Neural progenitor cell (in vitro differentiated cells): ENCODE measurements at regions not wholly inside any gene's neighbourhood (a gene's known extent, or its start where the extent isn't known, plus 50 kb on each side); places are given as distances from the start of the nearest gene placed in this dataset.

Experiments used
- DNase-seq: peaks from one replicate; pipeline ENCODE4 v3.0.0-alpha.2; 2016; ENCODE audit warnings: low spot score
- H2AFZ ChIP-seq: fragments of 200-600 bp; sonication (generic); replicated peaks from 2 replicates; pipeline ENCODE4 v1.6.1; 2016; ENCODE audit warnings: antibody characterized with exemption
- H3F3A ChIP-seq: fragments of 200-600 bp; sonication (generic); 2 replicates; pipeline ENCODE4 v1.6.1; 2016; ENCODE audit warnings: antibody characterized with exemption, low read depth
- H3K27ac ChIP-seq: fragments of 200-600 bp; sonication (generic); 2 replicates; pipeline ENCODE4 v1.5.1; 2016; ENCODE audit warnings: mild to moderate bottlenecking
- H3K27me3 ChIP-seq: fragments of 200-600 bp; sonication (generic); 2 replicates; pipeline ENCODE4 v1.6.1; 2016; ENCODE audit warnings: mild to moderate bottlenecking, moderate library complexity
- H3K36me3 ChIP-seq: fragments of 200-600 bp; sonication (generic); 2 replicates; pipeline ENCODE4 v1.5.1; 2016
- H3K4me1 ChIP-seq: fragments of 200-600 bp; sonication (generic); 2 replicates; pipeline ENCODE4 v1.6.1; 2016; ENCODE audit warnings: mixed run types
- H3K4me2 ChIP-seq: fragments of 200-600 bp; sonication (generic); 2 replicates; pipeline ENCODE4 v1.6.1; 2016
- H3K4me3 ChIP-seq: fragments of 200-600 bp; sonication (generic); 2 replicates; pipeline ENCODE4 v1.5.1; 2016
- H3K79me2 ChIP-seq: fragments of 200-600 bp; sonication (generic); 2 replicates; pipeline ENCODE4 v1.6.1; 2016; ENCODE audit warnings: low read depth
- H3K9ac ChIP-seq: fragments of 200-600 bp; sonication (generic); 2 replicates; pipeline ENCODE4 v1.6.1; 2016
- H3K9me3 ChIP-seq: fragments of 200-600 bp; sonication (generic); 2 replicates; pipeline ENCODE4 v1.5.1; 2016; ENCODE audit warnings: low read depth
- H4K20me1 ChIP-seq: fragments of 200-600 bp; sonication (generic); 2 replicates; pipeline ENCODE4 v1.6.1; 2016; ENCODE audit warnings: low read depth
- H3K27ac Mint-ChIP-seq: 3 replicates; pipeline ENCODE4 v1.8.0; 2021; ENCODE audit warnings: mixed read lengths
- H3K27me3 Mint-ChIP-seq: 2 replicates; pipeline ENCODE4 v1.8.0; 2022; ENCODE audit warnings: low read depth, mild to moderate bottlenecking, inconsistent platforms, moderate library complexity, mixed read lengths; ENCODE audit not compliant: insufficient read depth
- H3K36me3 Mint-ChIP-seq: 3 replicates; pipeline ENCODE4 v1.8.0; 2021; ENCODE audit warnings: mixed read lengths
- H3K4me1 Mint-ChIP-seq: 3 replicates; pipeline ENCODE4 v1.8.0; 2021; ENCODE audit warnings: mixed read lengths
- H3K4me3 Mint-ChIP-seq: 3 replicates; pipeline ENCODE4 v1.8.0; 2021; ENCODE audit warnings: mild to moderate bottlenecking, moderate library complexity, mixed read lengths
- H3K9me3 Mint-ChIP-seq: 3 replicates; pipeline ENCODE4 v1.8.0; 2020; ENCODE audit warnings: mixed read lengths
- CTCF ChIP-seq: fragments of 200-600 bp; sonication (generic); IDR thresholded peaks from 2 replicates; pipeline ENCODE4 v1.5.1; 2017; ENCODE audit warnings: antibody characterized with exemption, mild to moderate bottlenecking
- EZH2 ChIP-seq: fragments of 200-600 bp; sonication (generic); IDR thresholded peaks from 2 replicates; pipeline ENCODE4 v1.6.1; 2017; ENCODE audit warnings: antibody characterized with exemption, mild to moderate bottlenecking, moderate library complexity
- EZH2phosphoT487 ChIP-seq: fragments of 200-600 bp; sonication (generic); IDR thresholded peaks from 2 replicates; pipeline ENCODE4 v1.6.1; 2017; ENCODE audit warnings: antibody characterized with exemption

DNA sequence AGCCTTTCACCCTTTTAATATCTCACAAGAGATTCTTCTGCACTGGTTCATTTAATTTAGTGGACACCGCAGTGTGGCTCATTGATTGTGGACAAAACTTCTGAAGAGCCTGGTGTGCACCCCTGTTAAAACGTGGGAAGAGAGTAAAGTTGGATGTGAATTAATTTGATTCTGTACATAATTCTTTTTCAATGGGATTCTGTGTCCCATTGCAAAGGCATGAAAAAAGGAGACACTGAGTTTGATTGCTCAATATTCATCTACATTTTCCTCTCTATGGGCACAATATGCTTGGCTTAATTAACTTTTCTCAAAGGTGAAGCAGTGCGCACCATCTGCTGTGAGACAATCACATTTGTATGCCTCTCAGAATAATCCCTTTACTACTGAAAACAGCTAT is 95.1 kb downstream of the BARHL2 start:
- H3K4me3 ChIP-seq = no peak overlapping the region
- Mint-ChIP-seq H3K9me3 (peaks cover 11% of the 10 kb centered on the region), H3K27me3 (peaks cover 7% of the 10 kb centered on the region), H3K4me3 (no peak overlapping the region), H3K27ac (peak overlapping the region; percentile 61), H3K36me3 (peaks cover 8% of the 10 kb centered on the region), H3K4me1 (peaks cover 48% of the 10 kb centered on the region)
- no peak overlapping the region for H3K4me2 ChIP-seq
- no peaks in the 10 kb centered on the region for H3K9me3 ChIP-seq
- no peaks in the 10 kb centered on the region for H4K20me1 ChIP-seq
- H3K9ac ChIP-seq = no peak overlapping the region
- H3F3A ChIP-seq = no peaks in the 10 kb centered on the region
- no peak for TF ChIP-seq CTCF
- no peak for TF ChIP-seq EZH2phosphoT487
- no peak for TF ChIP-seq EZH2
- no peak overlapping the region for H2AFZ ChIP-seq
- H3K79me2 ChIP-seq = no peaks in the 10 kb centered on the region
- peaks cover 8% of the 10 kb centered on the region for H3K4me1 ChIP-seq
- peaks cover 26% of the 10 kb centered on the region for H3K27me3 ChIP-seq
- no peaks in the 10 kb centered on the region for H3K36me3 ChIP-seq
- DNase-seq = no peak
- H3K27ac ChIP-seq = no peak overlapping the region

DNA sequence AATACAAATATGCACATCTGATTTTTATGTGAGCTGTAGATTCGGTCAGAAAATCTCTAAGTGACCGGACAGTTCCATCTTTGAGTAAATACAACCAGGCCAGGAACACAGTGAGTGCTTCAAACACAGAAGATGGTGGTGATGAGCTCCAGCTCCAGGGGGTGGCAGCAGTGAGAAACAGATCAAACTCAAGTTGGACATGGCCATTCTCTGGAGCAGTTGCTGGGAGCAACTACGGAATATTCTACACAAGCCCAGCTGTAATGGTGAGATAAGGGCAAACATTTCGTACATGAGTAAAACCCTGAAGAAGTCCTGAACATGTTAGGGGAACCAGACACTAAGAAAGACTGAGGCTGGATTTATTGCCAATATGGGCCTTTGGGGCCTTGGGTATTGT is 100.7 kb downstream of the BARHL2 start:
- Histone ChIP-seq H3K9ac (no peak overlapping the region), H3K4me1 (peaks cover under 1% of the 10 kb centered on the region), H3K9me3 (no peaks in the 10 kb centered on the region), H2AFZ (no peak overlapping the region), H3K4me3 (no peak overlapping the region), H3K4me2 (no peak overlapping the region), H3K79me2 (no peaks in the 10 kb centered on the region), H3F3A (no peaks in the 10 kb centered on the region), H3K27ac (no peak overlapping the region), H3K27me3 (no peaks in the 10 kb centered on the region), H3K36me3 (no peaks in the 10 kb centered on the region), H4K20me1 (no peaks in the 10 kb centered on the region)
- Mint-ChIP-seq H3K4me1 (peaks cover 29% of the 10 kb centered on the region), H3K4me3 (no peak overlapping the region), H3K9me3 (peaks cover 14% of the 10 kb centered on the region), H3K27me3 (peaks cover 3% of the 10 kb centered on the region), H3K36me3 (peaks cover 8% of the 10 kb centered on the region), H3K27ac (no peak overlapping the region)
- DNase-seq = peak; percentile 44
- TF ChIP-seq EZH2phosphoT487 (no peak), EZH2 (no peak), CTCF (peak; percentile 59)

DNA sequence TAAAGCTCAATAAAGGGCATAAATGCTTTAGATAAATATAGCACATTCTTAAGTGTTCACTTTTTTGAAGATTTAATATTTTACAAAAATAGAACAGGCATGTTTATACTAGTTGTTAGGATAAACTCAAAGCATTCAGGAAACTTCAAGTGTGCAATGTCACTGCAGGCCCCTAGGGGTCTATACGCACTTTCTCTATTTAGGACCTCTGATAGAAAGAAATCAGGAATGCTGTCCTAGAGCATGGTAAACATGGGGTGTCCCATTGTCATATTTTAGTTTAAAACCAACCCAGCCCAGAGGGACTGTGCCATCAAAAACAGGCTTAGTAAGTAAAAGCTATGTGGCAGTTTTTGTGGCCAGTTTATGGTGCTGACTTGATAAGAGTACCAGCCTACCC is 102.2 kb downstream of the BARHL2 start:
- H3K4me1 Mint-ChIP-seq = peaks cover 20% of the 10 kb centered on the region
- no peaks in the 10 kb centered on the region for H4K20me1 ChIP-seq
- peaks cover 2% of the 10 kb centered on the region for H3K27me3 Mint-ChIP-seq
- H3K9me3 ChIP-seq = no peaks in the 10 kb centered on the region
- no peaks in the 10 kb centered on the region for H3F3A ChIP-seq
- no peak overlapping the region for H3K27ac Mint-ChIP-seq
- no peaks in the 10 kb centered on the region for H3K79me2 ChIP-seq
- H3K36me3 Mint-ChIP-seq = peaks cover 8% of the 10 kb centered on the region
- no peak overlapping the region for H3K4me3 Mint-ChIP-seq
- no peak overlapping the region for H3K4me2 ChIP-seq
- no peaks in the 10 kb centered on the region for H3K27me3 ChIP-seq
- no peak overlapping the region for H3K4me3 ChIP-seq
- DNase-seq = peak; percentile 21
- H3K36me3 ChIP-seq = no peaks in the 10 kb centered on the region
- H3K27ac ChIP-seq = no peak overlapping the region
- H3K9me3 Mint-ChIP-seq = peaks cover 13% of the 10 kb centered on the region
- no peaks in the 10 kb centered on the region for H3K4me1 ChIP-seq
- TF ChIP-seq CTCF (peak; percentile 67), EZH2 (no peak)
- no peak overlapping the region for H3K9ac ChIP-seq
- no peak overlapping the region for H2AFZ ChIP-seq

- no peak overlapping the region for H3K9ac ChIP-seq
- no peaks in the 10 kb centered on the region for H3K9me3 ChIP-seq
- TF ChIP-seq EZH2phosphoT487 (no peak), CTCF (no peak), EZH2 (no peak)
- peaks cover 2% of the 10 kb centered on the region for H3K27me3 Mint-ChIP-seq
- no peaks in the 10 kb centered on the region for H3K79me2 ChIP-seq
- H3K4me1 ChIP-seq = no peaks in the 10 kb centered on the region
- H3K9me3 Mint-ChIP-seq = peaks cover 5% of the 10 kb centered on the region
- H3K27ac ChIP-seq = no peak overlapping the region
- no peaks in the 10 kb centered on the region for H4K20me1 ChIP-seq
- no peak overlapping the region for H3K4me3 Mint-ChIP-seq
- no peak overlapping the region for H3K4me2 ChIP-seq
- no peak overlapping the region for H3K4me3 ChIP-seq
- H3F3A ChIP-seq = no peaks in the 10 kb centered on the region
- DNase-seq = no peak
- H3K27ac Mint-ChIP-seq = peak overlapping the region; percentile 27
- no peaks in the 10 kb centered on the region for H3K36me3 ChIP-seq
- peaks cover 3% of the 10 kb centered on the region for H3K36me3 Mint-ChIP-seq
- no peak overlapping the region for H2AFZ ChIP-seq
- H3K27me3 ChIP-seq = no peaks in the 10 kb centered on the region
- H3K4me1 Mint-ChIP-seq = peaks cover 18% of the 10 kb centered on the region
These were observed 103.7 kb downstream of the BARHL2 start for GRCh38 chr1:90613371-90613770.
